Spinal cord (tissue), 9 donors: ENCODE measurements at regions not wholly inside any gene's neighbourhood (a gene's known extent, or its start where the extent isn't known, plus 50 kb on each side); places are given as distances from the start of the nearest gene placed in this dataset.
"Not testable (repeated sequence)": the region's sequence is repeated elsewhere in the genome, so short reads cannot be mapped to it uniquely, and the experiment has no call there.

ENCODE experiments used
- DNase-seq, 6 donors: peaks; one replicate each; pipeline versions ENCODE4 v3.0.0 to v3.0.0-alpha.2; 2013 to 2015; ENCODE audit warnings: low spot score in 6 of 6, low read depth in 4 of 6
- H3K27ac ChIP-seq: one replicate; pipeline ENCODE4 v1.5.1; 2013; ENCODE audit warnings: low read depth, low read length, control low read depth
- H3K27me3 ChIP-seq: one replicate; pipeline ENCODE4 v1.6.1; 2013; ENCODE audit warnings: low read length; ENCODE audit not compliant: control insufficient read depth, insufficient read depth
- H3K36me3 ChIP-seq: one replicate; pipeline ENCODE4 v1.6.1; 2013; ENCODE audit warnings: low read length; ENCODE audit not compliant: control insufficient read depth, insufficient read depth
- H3K4me1 ChIP-seq: one replicate; pipeline ENCODE4 v1.6.1; 2013; ENCODE audit warnings: low read length; ENCODE audit not compliant: control insufficient read depth, insufficient read depth
- H3K4me3 ChIP-seq: one replicate; pipeline ENCODE4 v1.5.1; 2013; ENCODE audit warnings: low read depth, low read length, control low read depth
- H3K9me3 ChIP-seq: one replicate; pipeline ENCODE4 v1.6.1; 2013; ENCODE audit warnings: low read length; ENCODE audit not compliant: control insufficient read depth, insufficient read depth
- WGBS: methylation state at CpG from one replicate; pipeline ENCODE4 v1.1.5; 2013; ENCODE audit warnings: missing lambda C conversion rate; ENCODE audit not compliant: insufficient coverage; 5-methylcytosine and 5-hydroxymethylcytosine counted together
- donor health status: healthy.

- not testable (repeated sequence) for H3K36me3 ChIP-seq, H3K4me1 ChIP-seq, DNase-seq, H3K27me3 ChIP-seq, H3K4me3 ChIP-seq, H3K27ac ChIP-seq, H3K9me3 ChIP-seq
- WGBS: 88% methylated on average over 3 of the region's 7 CpGs
Measured at GRCh38 chr3:96671861-96672595, 142.4 kb upstream of the EPHA6 start.

- no peaks in the 10 kb centered on the region for H3K4me1 ChIP-seq
- WGBS: 40% methylated on average over 1 of the region's 1 CpG
Measured at GRCh38 chr3:96677156-96677555, 137.2 kb upstream of the EPHA6 start.

GRCh38 chr3:96678325-96678724 is 136.1 kb upstream of the EPHA6 start:
- Histone ChIP-seq H3K9me3 (no peaks in the 10 kb centered on the region), H3K4me3 (no peak overlapping the region), H3K36me3 (no peaks in the 10 kb centered on the region), H3K27ac (no peak overlapping the region), H3K27me3 (no peaks in the 10 kb centered on the region), H3K4me1 (no peaks in the 10 kb centered on the region)
- no peak for DNase-seq
- WGBS: no CpG with 5 or more reads among the region's 3 CpGs

More at GRCh38 chr3:96677156-96677555, 137.2 kb upstream of the EPHA6 start:
- Histone ChIP-seq H3K36me3 (no peaks in the 10 kb centered on the region), H3K27ac (no peak overlapping the region), H3K27me3 (no peaks in the 10 kb centered on the region), H3K9me3 (no peaks in the 10 kb centered on the region), H3K4me3 (no peak overlapping the region)
- DNase-seq: no peak

GRCh38 chr3:96700322-96701315 is 113.8 kb upstream of the EPHA6 start:
- no peak overlapping the region for H3K4me3 ChIP-seq
- no peaks in the 10 kb centered on the region for H3K36me3 ChIP-seq
- H3K27me3 ChIP-seq: no peaks in the 10 kb centered on the region
- no peaks in the 10 kb centered on the region for H3K9me3 ChIP-seq
- 80% methylated on average over 3 of the region's 5 CpGs for whole genome bisulfite sequencing
- H3K4me1 ChIP-seq: no peaks in the 10 kb centered on the region
- H3K27ac ChIP-seq: no peak overlapping the region
- no peak for DNase-seq

- no peaks in the 10 kb centered on the region for H3K36me3 ChIP-seq
- no peak for DNase-seq
- H3K4me1 ChIP-seq: no peaks in the 10 kb centered on the region
- no CpG with 5 or more reads among the region's 2 CpGs for WGBS
- no peak overlapping the region for H3K4me3 ChIP-seq
- H3K27me3 ChIP-seq: no peaks in the 10 kb centered on the region
- H3K27ac ChIP-seq: no peak overlapping the region
- H3K9me3 ChIP-seq: no peaks in the 10 kb centered on the region
Measured at GRCh38 chr3:96705895-96706294, 108.5 kb upstream of the EPHA6 start.

GRCh38 chr3:96706509-96706908 is 107.9 kb upstream of the EPHA6 start:
- Histone ChIP-seq H3K4me1 (no peaks in the 10 kb centered on the region), H3K27ac (no peak overlapping the region), H3K36me3 (no peaks in the 10 kb centered on the region), H3K9me3 (no peaks in the 10 kb centered on the region), H3K27me3 (no peaks in the 10 kb centered on the region), H3K4me3 (no peak overlapping the region)
- no peak for DNase-seq

- WGBS: 60% methylated on average over 1 of the region's 2 CpGs
- no peak overlapping the region for H3K4me3 ChIP-seq
- no peaks in the 10 kb centered on the region for H3K36me3 ChIP-seq
- no peak overlapping the region for H3K27ac ChIP-seq
- no peaks in the 10 kb centered on the region for H3K9me3 ChIP-seq
- H3K27me3 ChIP-seq: no peaks in the 10 kb centered on the region
- DNase-seq: no peak
- H3K4me1 ChIP-seq: no peaks in the 10 kb centered on the region
Measured at GRCh38 chr3:96711816-96712215, 102.6 kb upstream of the EPHA6 start.

GRCh38 chr3:96712792-96713191 is 101.6 kb upstream of the EPHA6 start:
- no peak overlapping the region for H3K27ac ChIP-seq
- H3K9me3 ChIP-seq: no peaks in the 10 kb centered on the region
- H3K27me3 ChIP-seq: no peaks in the 10 kb centered on the region
- no peak for DNase-seq
- no peak overlapping the region for H3K4me3 ChIP-seq
- no CpG with 5 or more reads among the region's 2 CpGs for WGBS
- no peaks in the 10 kb centered on the region for H3K4me1 ChIP-seq
- no peaks in the 10 kb centered on the region for H3K36me3 ChIP-seq

- no peak for DNase-seq
- no peaks in the 10 kb centered on the region for H3K9me3 ChIP-seq
- no peaks in the 10 kb centered on the region for H3K4me1 ChIP-seq
- WGBS: no CpG with 5 or more reads among the region's 3 CpGs
- no peaks in the 10 kb centered on the region for H3K36me3 ChIP-seq
- H3K27me3 ChIP-seq: no peaks in the 10 kb centered on the region
- H3K27ac ChIP-seq: no peak overlapping the region
- no peak overlapping the region for H3K4me3 ChIP-seq
Measured at GRCh38 chr3:96719921-96720320, 94.5 kb upstream of the EPHA6 start.

- no peak for DNase-seq
- Histone ChIP-seq H3K4me1 (no peaks in the 10 kb centered on the region), H3K9me3 (no peaks in the 10 kb centered on the region)
Measured at GRCh38 chr3:96731031-96731430, 83.4 kb upstream of the EPHA6 start.

More at GRCh38 chr3:96731031-96731430, 83.4 kb upstream of the EPHA6 start:
- H3K27ac ChIP-seq: no peak overlapping the region
- no peak overlapping the region for H3K4me3 ChIP-seq
- H3K27me3 ChIP-seq: no peaks in the 10 kb centered on the region
- no peaks in the 10 kb centered on the region for H3K36me3 ChIP-seq
